ENCODE measurements at regions not wholly inside any gene's neighbourhood (a gene's known extent, or its start where the extent isn't known, plus 50 kb on each side); places are given as distances from the start of the nearest gene placed in this dataset.
A peak's percentile ranks its signal among the peaks of the same experiment; 100 is the strongest.

DNA sequence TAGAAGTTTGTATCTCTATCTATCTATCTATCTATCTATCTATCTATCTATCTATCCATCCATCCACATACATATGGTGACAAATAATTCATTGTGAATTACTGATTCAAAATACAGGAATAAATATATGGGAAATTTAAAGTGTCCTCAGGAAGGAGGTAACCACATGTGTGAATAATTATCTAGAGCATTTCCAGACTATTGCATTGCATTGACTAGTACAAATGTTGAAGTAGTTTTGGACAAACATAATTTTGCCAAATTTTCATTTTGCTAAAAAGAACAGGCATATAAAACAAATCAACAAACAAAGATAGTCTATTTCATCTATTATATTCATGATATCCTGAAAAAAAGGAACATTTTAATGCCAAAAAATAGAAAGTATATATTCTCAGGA is 192.7 kb downstream of the UTRN start:
- H3K4me1 ChIP-seq (ENCODE audit: control insufficient read depth in 4 of 4, insufficient read depth in 4 of 4, low read length in 3 of 4): peaks cover 0 to 6% (median 2%) of the 10 kb centered on the region in 4 donors
- H3K4me3 ChIP-seq (ENCODE audit: low read depth in 1 of 3, low read length in 3 of 3): no peak overlapping the region
- H3K9ac ChIP-seq (ENCODE audit: low read depth in 1 of 2, low read length in 2 of 2): no peak overlapping the region
- DNase-seq (ENCODE audit: low spot score): no peak
- H3K9me3 ChIP-seq (ENCODE audit: control insufficient read depth in 4 of 4, low read length in 3 of 4): no peaks in the 10 kb centered on the region
- TF ChIP-seq, protein P1, sequence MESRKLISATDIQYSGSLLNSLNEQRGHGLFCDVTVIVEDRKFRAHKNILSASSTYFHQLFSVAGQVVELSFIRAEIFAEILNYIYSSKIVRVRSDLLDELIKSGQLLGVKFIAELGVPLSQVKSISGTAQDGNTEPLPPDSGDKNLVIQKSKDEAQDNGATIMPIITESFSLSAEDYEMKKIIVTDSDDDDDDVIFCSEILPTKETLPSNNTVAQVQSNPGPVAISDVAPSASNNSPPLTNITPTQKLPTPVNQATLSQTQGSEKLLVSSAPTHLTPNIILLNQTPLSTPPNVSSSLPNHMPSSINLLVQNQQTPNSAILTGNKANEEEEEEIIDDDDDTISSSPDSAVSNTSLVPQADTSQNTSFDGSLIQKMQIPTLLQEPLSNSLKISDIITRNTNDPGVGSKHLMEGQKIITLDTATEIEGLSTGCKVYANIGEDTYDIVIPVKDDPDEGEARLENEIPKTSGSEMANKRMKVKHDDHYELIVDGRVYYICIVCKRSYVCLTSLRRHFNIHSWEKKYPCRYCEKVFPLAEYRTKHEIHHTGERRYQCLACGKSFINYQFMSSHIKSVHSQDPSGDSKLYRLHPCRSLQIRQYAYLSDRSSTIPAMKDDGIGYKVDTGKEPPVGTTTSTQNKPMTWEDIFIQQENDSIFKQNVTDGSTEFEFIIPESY (IDR thresholded peaks at IDR 0.05): peak; percentile 6
- TF ChIP-seq CTCF (IDR thresholded peaks at IDR 0.05; ENCODE audit: low read depth, low read length, missing input control): no peak
- no peak overlapping the region for H3K27ac ChIP-seq (ENCODE audit: low read depth in 1 of 2, low read length in 2 of 2)
- H3K27me3 ChIP-seq (ENCODE audit: control insufficient read depth in 4 of 4, insufficient read depth in 4 of 4, low read length in 3 of 4): no peaks in the 10 kb centered on the region
- H3K36me3 ChIP-seq (ENCODE audit: control insufficient read depth in 4 of 4, insufficient read depth in 3 of 4, low read depth in 1 of 4, low read length in 3 of 4): peaks cover 1 to 20% (median 12%) of the 10 kb centered on the region in 4 donors

GRCh38 chr6:144478483-144478882 is 193.3 kb downstream of the UTRN start:
- H3K36me3 ChIP-seq (ENCODE audit: control insufficient read depth in 4 of 4, insufficient read depth in 3 of 4, low read depth in 1 of 4, low read length in 3 of 4): peaks cover 1 to 17% (median 12%) of the 10 kb centered on the region in 4 donors
- no peak overlapping the region for H3K9ac ChIP-seq (ENCODE audit: low read depth in 1 of 2, low read length in 2 of 2)
- H3K4me1 ChIP-seq (ENCODE audit: control insufficient read depth in 4 of 4, insufficient read depth in 4 of 4, low read length in 3 of 4): peaks cover 0 to 6% (median 2%) of the 10 kb centered on the region in 4 donors
- WGBS: 35% methylated on average over 5 of the region's 5 CpGs
- H3K27me3 ChIP-seq (ENCODE audit: control insufficient read depth in 4 of 4, insufficient read depth in 4 of 4, low read length in 3 of 4): no peaks in the 10 kb centered on the region
- DNase-seq (ENCODE audit: low spot score): no peak
- H3K27ac ChIP-seq (ENCODE audit: low read depth in 1 of 2, low read length in 2 of 2): no peak overlapping the region
- TF ChIP-seq, protein P2, sequence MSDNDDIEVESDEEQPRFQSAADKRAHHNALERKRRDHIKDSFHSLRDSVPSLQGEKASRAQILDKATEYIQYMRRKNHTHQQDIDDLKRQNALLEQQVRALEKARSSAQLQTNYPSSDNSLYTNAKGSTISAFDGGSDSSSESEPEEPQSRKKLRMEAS (IDR thresholded peaks at IDR 0.05): peak; percentile 55
- TF ChIP-seq FOXA1 (IDR thresholded peaks at IDR 0.05): no peak
- TF ChIP-seq SP1 (IDR thresholded peaks at IDR 0.05): peak; percentile 45
- peak; percentile 55 to 70 for TF ChIP-seq RAD21 (IDR thresholded peaks at IDR 0.05)
- peak; percentile 55 for TF ChIP-seq YY1 (IDR thresholded peaks at IDR 0.05)
- TF ChIP-seq HNF4A (conservative IDR thresholded peaks at IDR 0.05): peak; percentile 62 to 70
- TF ChIP-seq FOXA2 (IDR thresholded peaks at IDR 0.05): no peak
- TF ChIP-seq RXRA (IDR thresholded peaks at IDR 0.05): peak; percentile 23 to 55
- TF ChIP-seq EGR1 (IDR thresholded peaks at IDR 0.05; ENCODE audit: low read depth in 2 of 2): no peak
- TF ChIP-seq ATF3 (IDR thresholded peaks at IDR 0.05): no peak
- H3K4me3 ChIP-seq (ENCODE audit: low read depth in 1 of 3, low read length in 3 of 3): no peak overlapping the region
- no peaks in the 10 kb centered on the region for H3K9me3 ChIP-seq (ENCODE audit: control insufficient read depth in 4 of 4, low read length in 3 of 4)

- TF ChIP-seq JUND (IDR thresholded peaks at IDR 0.05) (no peak), NR2F2 (IDR thresholded peaks at IDR 0.05) (no peak), RAD21 (IDR thresholded peaks at IDR 0.05) (no peak), HNF4G (IDR thresholded peaks at IDR 0.05) (no peak), ATF3 (IDR thresholded peaks at IDR 0.05) (no peak), HNF4A (conservative IDR thresholded peaks at IDR 0.05) (no peak), CTCF (IDR thresholded peaks at IDR 0.05; ENCODE audit: low read depth, low read length, missing input control) (no peak), TAF1 (conservative IDR thresholded peaks at IDR 0.05) (no peak), SP1 (IDR thresholded peaks at IDR 0.05) (no peak), RXRA (IDR thresholded peaks at IDR 0.05) (no peak), FOXA2 (IDR thresholded peaks at IDR 0.05) (no peak), GABPA (IDR thresholded peaks at IDR 0.05 in 1 of 2, conservative IDR thresholded peaks at IDR 0.05 in 1 of 2) (no peak), FOXA1 (IDR thresholded peaks at IDR 0.05) (no peak), EGR1 (IDR thresholded peaks at IDR 0.05; ENCODE audit: low read depth in 2 of 2) (no peak)
- TF ChIP-seq, protein P2 (IDR thresholded peaks at IDR 0.05): no peak
- TF ChIP-seq, protein P1 (IDR thresholded peaks at IDR 0.05): no peak
- 98% methylated on average over 1 of the region's 1 CpG for WGBS
- Histone ChIP-seq H3K9ac (ENCODE audit: low read depth in 1 of 2, low read length in 2 of 2) (no peak overlapping the region), H3K27me3 (ENCODE audit: control insufficient read depth in 4 of 4, insufficient read depth in 4 of 4, low read length in 3 of 4) (no peaks in the 10 kb centered on the region), H3K4me3 (ENCODE audit: low read depth in 1 of 3, low read length in 3 of 3) (no peak overlapping the region), H3K9me3 (ENCODE audit: control insufficient read depth in 4 of 4, low read length in 3 of 4) (no peaks in the 10 kb centered on the region), H3K36me3 (ENCODE audit: control insufficient read depth in 4 of 4, insufficient read depth in 3 of 4, low read depth in 1 of 4, low read length in 3 of 4) (peaks cover 1 to 11% (median 5%) of the 10 kb centered on the region in 4 donors), H3K27ac (ENCODE audit: low read depth in 1 of 2, low read length in 2 of 2) (no peak overlapping the region), H3K4me1 (ENCODE audit: control insufficient read depth in 4 of 4, insufficient read depth in 4 of 4, low read length in 3 of 4) (peaks cover 0 to 6% (median 2%) of the 10 kb centered on the region in 4 donors)
- DNase-seq (ENCODE audit: low spot score): no peak
Measured at GRCh38 chr6:144479991-144480390, 194.9 kb downstream of the UTRN start.

Measured in liver (tissue), 8 donors.